ENCODE measurements at regions not wholly inside any gene's neighbourhood (a gene's known extent, or its start where the extent isn't known, plus 50 kb on each side); places are given as distances from the start of the nearest gene placed in this dataset.

DNA sequence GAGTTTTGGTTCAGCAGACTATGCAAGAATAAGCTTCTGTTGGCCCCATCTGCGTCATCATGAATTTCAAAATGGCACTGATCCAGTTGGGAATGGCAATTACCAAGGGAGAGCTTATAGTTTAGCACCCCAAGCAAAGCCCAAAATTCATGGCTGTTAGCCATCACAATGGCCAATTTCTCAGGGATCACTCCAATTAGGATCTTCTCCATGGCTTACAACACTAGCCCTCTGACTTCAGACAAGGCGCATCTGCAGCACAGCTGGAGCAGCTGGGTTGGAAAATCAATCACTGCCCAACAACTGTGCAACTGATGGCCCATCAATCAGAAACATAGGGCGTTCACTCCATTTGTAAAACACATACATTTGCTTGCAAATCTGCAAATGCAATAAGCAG lies 273.6 kb downstream of the SRBD1 start:
- TF ChIP-seq CTCF (IDR thresholded peaks at IDR 0.05): no peak
- H3K27me3 Mint-ChIP-seq (ENCODE audit: unreplicated experiment): no peaks in the 10 kb centered on the region
- peaks cover 13% of the 10 kb centered on the region for H3K4me1 Mint-ChIP-seq (ENCODE audit: unreplicated experiment)
- H3K36me3 Mint-ChIP-seq (ENCODE audit: unreplicated experiment): no peaks in the 10 kb centered on the region
- DNase-seq (ENCODE audit: extremely low spot score, unreplicated experiment): no peak
- H3K4me3 Mint-ChIP-seq (ENCODE audit: unreplicated experiment): no peak overlapping the region
- no peak overlapping the region for H3K27ac Mint-ChIP-seq (ENCODE audit: unreplicated experiment)
- no peaks in the 10 kb centered on the region for H3K9me3 Mint-ChIP-seq (ENCODE audit: unreplicated experiment)

DNA sequence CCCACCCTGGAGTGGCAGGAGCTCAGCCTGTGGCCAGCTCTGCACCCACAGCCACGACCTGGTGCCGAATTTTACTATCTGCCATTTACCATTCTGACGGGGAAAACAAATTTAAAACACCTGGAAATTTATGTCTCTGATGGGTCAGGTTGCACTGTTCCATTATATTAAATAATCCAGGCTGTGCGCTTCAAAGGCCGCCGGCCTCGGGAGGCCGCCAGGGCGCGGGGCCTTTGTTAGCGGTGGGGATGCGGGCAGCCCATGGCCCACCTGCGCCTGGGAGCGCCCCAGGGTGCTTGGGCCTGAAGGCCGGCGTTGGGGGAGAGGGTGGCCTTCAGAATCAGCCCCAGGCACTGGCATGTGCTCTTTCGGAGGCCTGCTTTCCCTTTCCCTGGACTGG lies 276.9 kb downstream of the SRBD1 start:
- H3K36me3 Mint-ChIP-seq (ENCODE audit: unreplicated experiment): no peaks in the 10 kb centered on the region
- H3K4me3 Mint-ChIP-seq (ENCODE audit: unreplicated experiment): no peak overlapping the region
- peaks cover 15% of the 10 kb centered on the region for H3K4me1 Mint-ChIP-seq (ENCODE audit: unreplicated experiment)
- H3K27ac Mint-ChIP-seq (ENCODE audit: unreplicated experiment): no peak overlapping the region
- no peaks in the 10 kb centered on the region for H3K27me3 Mint-ChIP-seq (ENCODE audit: unreplicated experiment)
- TF ChIP-seq CTCF (IDR thresholded peaks at IDR 0.05): no peak
- no peak for DNase-seq (ENCODE audit: extremely low spot score, unreplicated experiment)
- H3K9me3 Mint-ChIP-seq (ENCODE audit: unreplicated experiment): no peaks in the 10 kb centered on the region

DNA sequence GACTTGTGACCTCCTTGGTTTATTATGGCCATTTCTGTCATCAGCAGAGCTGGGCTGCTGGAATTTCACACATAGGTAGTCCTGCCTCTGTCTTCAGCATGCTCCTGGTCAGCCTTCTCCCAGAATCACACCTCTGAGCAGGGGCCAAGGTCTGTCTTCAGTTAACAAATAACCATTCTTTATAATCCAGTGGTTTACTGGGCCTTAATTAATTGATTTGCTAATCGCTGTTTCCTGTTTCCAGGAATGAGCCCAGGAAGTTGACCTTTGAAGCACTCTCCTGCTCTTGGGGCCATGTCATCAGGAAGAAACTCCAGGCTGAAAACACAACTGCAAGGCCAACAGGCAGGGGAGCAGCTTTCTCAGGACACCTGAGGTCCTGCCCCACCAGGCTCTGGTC lies 278.5 kb downstream of the SRBD1 start:
- Mint-ChIP-seq H3K36me3 (ENCODE audit: unreplicated experiment) (no peaks in the 10 kb centered on the region), H3K4me3 (ENCODE audit: unreplicated experiment) (no peak overlapping the region), H3K27me3 (ENCODE audit: unreplicated experiment) (no peaks in the 10 kb centered on the region), H3K4me1 (ENCODE audit: unreplicated experiment) (peaks cover 16% of the 10 kb centered on the region), H3K27ac (ENCODE audit: unreplicated experiment) (no peak overlapping the region), H3K9me3 (ENCODE audit: unreplicated experiment) (peaks cover 1% of the 10 kb centered on the region)
- no peak for DNase-seq (ENCODE audit: extremely low spot score, unreplicated experiment)
- no peak for TF ChIP-seq CTCF (IDR thresholded peaks at IDR 0.05)

- Mint-ChIP-seq H3K27ac (ENCODE audit: unreplicated experiment) (no peak overlapping the region), H3K4me3 (ENCODE audit: unreplicated experiment) (no peak overlapping the region), H3K27me3 (ENCODE audit: unreplicated experiment) (no peaks in the 10 kb centered on the region), H3K9me3 (ENCODE audit: unreplicated experiment) (peaks cover 6% of the 10 kb centered on the region), H3K36me3 (ENCODE audit: unreplicated experiment) (no peaks in the 10 kb centered on the region), H3K4me1 (ENCODE audit: unreplicated experiment) (peaks cover 16% of the 10 kb centered on the region)
- TF ChIP-seq CTCF (IDR thresholded peaks at IDR 0.05): no peak
- no peak for DNase-seq (ENCODE audit: extremely low spot score, unreplicated experiment)
These were observed 279.0 kb downstream of the SRBD1 start for GRCh38 chr2:45332094-45332493.

GRCh38 chr2:45331410-45331786 lies 279.7 kb downstream of the SRBD1 start:
- H3K4me3 Mint-ChIP-seq (ENCODE audit: unreplicated experiment): no peak overlapping the region
- H3K36me3 Mint-ChIP-seq (ENCODE audit: unreplicated experiment): no peaks in the 10 kb centered on the region
- H3K4me1 Mint-ChIP-seq (ENCODE audit: unreplicated experiment): peaks cover 16% of the 10 kb centered on the region
- peaks cover 6% of the 10 kb centered on the region for H3K9me3 Mint-ChIP-seq (ENCODE audit: unreplicated experiment)
- no peaks in the 10 kb centered on the region for H3K27me3 Mint-ChIP-seq (ENCODE audit: unreplicated experiment)
- no peak overlapping the region for H3K27ac Mint-ChIP-seq (ENCODE audit: unreplicated experiment)
- no peak for DNase-seq (ENCODE audit: extremely low spot score, unreplicated experiment)
- no peak for TF ChIP-seq CTCF (IDR thresholded peaks at IDR 0.05)

Measured in osteocyte (in vitro differentiated cells).